MM.1S (cell line): ENCODE measurements at regions not wholly inside any gene's neighbourhood (a gene's known extent, or its start where the extent isn't known, plus 50 kb on each side); places are given as distances from the start of the nearest gene placed in this dataset.

ENCODE experiments used
- DNase-seq: peaks from one replicate; pipeline ENCODE4 v3.0.0-alpha.2; 2015
- H2AFZ ChIP-seq: fragments of 300-600 bp; sonication (generic); 2 replicates; pipeline ENCODE4 v1.6.0; 2016; ENCODE audit warnings: antibody characterized with exemption, low read length
- H3F3A ChIP-seq: fragments of 300-600 bp; sonication (generic); 2 replicates; pipeline ENCODE4 v1.6.1; 2016; ENCODE audit warnings: mild to moderate bottlenecking, antibody characterized with exemption, low read length, moderate library complexity, mixed read lengths; ENCODE audit not compliant: insufficient read depth
- H3K27ac ChIP-seq: fragments of 300-600 bp; sonication (generic); 2 replicates; pipeline ENCODE4 v1.5.1; 2016; ENCODE audit warnings: mild to moderate bottlenecking, low read length
- H3K27me3 ChIP-seq: fragments of 300-600 bp; sonication (generic); replicated peaks from 2 replicates; pipeline ENCODE4 v1.6.0; 2016; ENCODE audit warnings: low read length; ENCODE audit not compliant: insufficient read depth
- H3K36me3 ChIP-seq: fragments of 300-600 bp; sonication (generic); replicated peaks from 2 replicates; pipeline ENCODE4 v1.6.1; 2016; ENCODE audit warnings: mild to moderate bottlenecking, low read length, mixed read lengths; ENCODE audit not compliant: insufficient read depth
- H3K4me1 ChIP-seq: fragments of 300-600 bp; sonication (generic); 2 replicates; pipeline ENCODE4 v1.6.1; 2016; ENCODE audit warnings: low read length, mixed read lengths
- H3K4me2 ChIP-seq: fragments of 300-600 bp; sonication (generic); 2 replicates; pipeline ENCODE4 v1.6.0; 2016; ENCODE audit warnings: low read depth, low read length
- H3K4me3 ChIP-seq: fragments of 300-600 bp; sonication (generic); 2 replicates; pipeline ENCODE4 v1.5.1; 2016; ENCODE audit warnings: low read length, mixed read lengths
- H3K79me2 ChIP-seq: fragments of 300-600 bp; sonication (generic); 2 replicates; pipeline ENCODE4 v1.6.1; 2016; ENCODE audit warnings: mixed run types, low read length, mixed read lengths
- H3K9ac ChIP-seq: fragments of 300-600 bp; sonication (generic); 2 replicates; pipeline ENCODE4 v1.6.1; 2016; ENCODE audit warnings: low read length, mixed read lengths
- H3K9me2 ChIP-seq: fragments of 300-600 bp; sonication (generic); replicated peaks from 2 replicates; pipeline ENCODE4 v1.6.1; 2016; ENCODE audit warnings: mild to moderate bottlenecking, low read length, mixed read lengths; ENCODE audit not compliant: insufficient read depth
- H3K9me3 ChIP-seq: fragments of 300-600 bp; sonication (generic); replicated peaks from 2 replicates; pipeline ENCODE4 v1.6.1; 2016; ENCODE audit warnings: mild to moderate bottlenecking, low read length, mixed read lengths; ENCODE audit not compliant: insufficient read depth
- H4K20me1 ChIP-seq: fragments of 300-600 bp; sonication (generic); 2 replicates; pipeline ENCODE4 v1.6.1; 2016; ENCODE audit warnings: mild to moderate bottlenecking, low read length, moderate library complexity, mixed read lengths; ENCODE audit not compliant: insufficient read depth
- CTCF ChIP-seq: fragments of 300-600 bp; sonication (generic); IDR thresholded peaks from 2 replicates; pipeline ENCODE4 v1.5.1; 2016; ENCODE audit warnings: antibody characterized with exemption, low read length, mixed read lengths
- EZH2 ChIP-seq: fragments of 300-600 bp; sonication (generic); optimal IDR thresholded peaks from 2 replicates; pipeline ENCODE3; 2017; ENCODE audit warnings: low read depth, mild to moderate bottlenecking, antibody characterized with exemption, low read length, mixed read lengths
- EZH2phosphoT487 ChIP-seq: fragments of 300-600 bp; sonication (generic); IDR thresholded peaks from 2 replicates; pipeline ENCODE4 v1.6.1; 2018; ENCODE audit warnings: antibody characterized with exemption, low read length

DNA sequence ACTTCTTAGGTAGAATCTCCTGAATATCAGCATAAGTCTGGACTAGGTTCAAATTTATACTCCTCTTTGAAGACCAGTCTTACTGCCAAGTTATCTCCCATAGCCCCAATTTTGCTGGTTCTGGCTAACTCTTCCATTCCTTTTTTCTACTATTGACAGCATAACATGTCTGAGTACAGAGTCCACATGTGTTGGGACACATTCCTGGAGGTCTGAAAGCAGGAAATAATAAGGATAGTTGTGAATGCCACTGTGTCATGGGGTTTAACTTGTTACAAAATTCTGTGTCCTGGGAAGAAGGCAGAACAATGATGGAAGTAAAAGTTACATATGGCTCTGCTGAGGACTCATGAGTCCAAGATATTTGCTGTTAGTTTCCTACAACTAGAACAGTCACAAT, 57.4 kb upstream of the ZBTB20 start:
- Histone ChIP-seq H3K4me1 (no peaks in the 10 kb centered on the region), H3K27ac (no peak overlapping the region), H3K9me3 (no peaks in the 10 kb centered on the region), H3K27me3 (no peaks in the 10 kb centered on the region), H2AFZ (no peak overlapping the region), H3K9ac (no peak overlapping the region), H3K79me2 (no peaks in the 10 kb centered on the region), H3K4me2 (no peak overlapping the region), H3F3A (no peaks in the 10 kb centered on the region), H4K20me1 (no peaks in the 10 kb centered on the region), H3K4me3 (no peak overlapping the region), H3K9me2 (no peaks in the 10 kb centered on the region), H3K36me3 (no peaks in the 10 kb centered on the region)
- no peak for DNase-seq
- TF ChIP-seq EZH2phosphoT487 = no peak

GRCh38 chr3:115208066-115208750, 61.1 kb upstream of the ZBTB20 start:
- H3K4me2 ChIP-seq = no peak overlapping the region
- H3K9me3 ChIP-seq = no peaks in the 10 kb centered on the region

DNA sequence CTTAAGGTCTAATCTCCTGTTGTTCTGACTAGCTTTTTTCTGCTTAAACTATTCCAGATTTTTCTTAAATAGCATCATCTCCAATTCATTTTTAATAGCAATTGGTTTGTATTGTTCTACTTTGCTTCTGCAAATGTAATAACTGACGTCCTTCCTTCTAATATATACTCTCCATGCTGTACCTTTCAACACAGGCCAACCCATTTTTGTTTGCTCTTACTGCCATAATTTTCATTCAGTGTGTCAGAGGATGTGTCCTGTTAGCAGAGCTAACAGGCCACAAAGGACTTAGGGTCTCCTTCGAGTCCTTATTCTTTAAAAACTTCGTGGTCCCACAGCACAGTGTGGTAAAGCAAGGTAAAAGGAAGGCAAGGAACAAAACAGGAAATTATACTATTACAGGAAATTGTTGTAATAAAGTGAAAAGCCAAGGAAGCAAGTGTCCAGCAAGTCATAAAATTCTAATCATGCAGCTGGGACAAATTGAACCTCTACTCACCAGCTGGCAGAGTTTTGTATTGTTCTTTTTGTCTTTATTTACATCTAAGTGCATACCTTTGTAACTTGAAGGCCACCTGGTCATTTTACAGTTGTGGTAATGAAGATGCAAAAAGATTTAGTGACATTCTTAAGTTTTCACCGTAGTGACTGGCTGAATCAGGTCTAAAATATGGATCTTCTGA, 64.9 kb upstream of the ZBTB20 start:
- H3K27ac ChIP-seq = peak overlapping the region; percentile 62
- H3K4me1 ChIP-seq = peaks cover 19% of the 10 kb centered on the region
- no peaks in the 10 kb centered on the region for H3K27me3 ChIP-seq
- peak overlapping the region; percentile 17; the same call in 1 of the 2 replicates for H2AFZ ChIP-seq
- H3K4me3 ChIP-seq = no peak overlapping the region
- no peak for DNase-seq
- H3K36me3 ChIP-seq = no peaks in the 10 kb centered on the region
- peak overlapping the region; percentile 24; the same call in 1 of the 2 replicates for H3K4me2 ChIP-seq
- H3K9me3 ChIP-seq = no peaks in the 10 kb centered on the region
- H3K9me2 ChIP-seq = no peaks in the 10 kb centered on the region
- H3F3A ChIP-seq = peaks cover 7% of the 10 kb centered on the region; the same call in 1 of the 2 replicates
- H3K79me2 ChIP-seq = no peaks in the 10 kb centered on the region
- H4K20me1 ChIP-seq = no peaks in the 10 kb centered on the region
- TF ChIP-seq EZH2phosphoT487 (no peak), CTCF (no peak), EZH2 (no peak)
- H3K9ac ChIP-seq = 0 out of 2 replicates have a peak overlapping the region, but pooled peaks have one; percentile 5

More at GRCh38 chr3:115208066-115208750, 61.1 kb upstream of the ZBTB20 start:
- TF ChIP-seq CTCF = no peak
- TF ChIP-seq EZH2phosphoT487 = no peak
- H3K36me3 ChIP-seq = no peaks in the 10 kb centered on the region
- H3K4me1 ChIP-seq = peaks cover 14% of the 10 kb centered on the region
- H3K9ac ChIP-seq = no peak overlapping the region
- H3K9me2 ChIP-seq = no peaks in the 10 kb centered on the region
- H3K27me3 ChIP-seq = no peaks in the 10 kb centered on the region
- no peak for DNase-seq
- H3K27ac ChIP-seq = no peak overlapping the region
- H2AFZ ChIP-seq = no peak overlapping the region
- H3F3A ChIP-seq = peaks cover 5% of the 10 kb centered on the region; the same call in 1 of the 2 replicates
- H4K20me1 ChIP-seq = no peaks in the 10 kb centered on the region
- H3K79me2 ChIP-seq = no peaks in the 10 kb centered on the region
- no peak overlapping the region for H3K4me3 ChIP-seq
